DMS53 (cell line): ENCODE measurements at regions not wholly inside any gene's neighbourhood (a gene's known extent, or its start where the extent isn't known, plus 50 kb on each side); places are given as distances from the start of the nearest gene placed in this dataset.
A peak's percentile ranks its signal among the peaks of the same experiment; 100 is the strongest.

ENCODE experiments used
- DNase-seq: peaks from one replicate; lab custom pipeline; 2025; lab: John Stamatoyannopoulos, UW

GRCh38 chr3:111244760-111245159 lies 173.1 kb downstream of the NECTIN3 start:
- DNase-seq: no peak

GRCh38 chr3:111246967-111247760 lies 175.5 kb downstream of the NECTIN3 start:
- DNase-seq: peak; percentile 17

- no peak for DNase-seq
These were observed 176.8 kb downstream of the NECTIN3 start for GRCh38 chr3:111248406-111248805.

GRCh38 chr3:111249421-111249820 lies 177.8 kb downstream of the NECTIN3 start:
- no peak for DNase-seq

- DNase-seq: peak; percentile 39
These were observed 181.2 kb downstream of the NECTIN3 start for GRCh38 chr3:111252779-111253178.

GRCh38 chr3:111253733-111254132 lies 182.1 kb downstream of the NECTIN3 start:
- no peak for DNase-seq

- no peak for DNase-seq
These were observed 189.3 kb downstream of the NECTIN3 start for GRCh38 chr3:111260878-111261277.

GRCh38 chr3:111269777-111270176 lies 198.2 kb downstream of the NECTIN3 start:
- no peak for DNase-seq

GRCh38 chr3:111277226-111277625 lies 205.6 kb downstream of the NECTIN3 start:
- no peak for DNase-seq

GRCh38 chr3:111278959-111279358 lies 207.3 kb downstream of the NECTIN3 start:
- DNase-seq: peak; percentile 7

- DNase-seq: no peak
These were observed 210.4 kb downstream of the NECTIN3 start for GRCh38 chr3:111282024-111282423.

- no peak for DNase-seq
These were observed 211.5 kb downstream of the NECTIN3 start for GRCh38 chr3:111283165-111283564.

- DNase-seq: no peak
These were observed 213.0 kb downstream of the NECTIN3 start for GRCh38 chr3:111284503-111285183.

- no peak for DNase-seq
These were observed 213.5 kb downstream of the NECTIN3 start for GRCh38 chr3:111285184-111285538.

- no peak for DNase-seq
These were observed 214.1 kb downstream of the NECTIN3 start for GRCh38 chr3:111285694-111286093.

- no peak for DNase-seq
These were observed 215.1 kb downstream of the NECTIN3 start for GRCh38 chr3:111286746-111287145.

- no peak for DNase-seq
These were observed 220.5 kb downstream of the NECTIN3 start for GRCh38 chr3:111292117-111292516.

- DNase-seq: no peak
These were observed 227.6 kb downstream of the NECTIN3 start for GRCh38 chr3:111299192-111299615.

GRCh38 chr3:111301238-111301798 lies 229.7 kb downstream of the NECTIN3 start:
- DNase-seq: no peak

- DNase-seq: no peak
These were observed 230.4 kb downstream of the NECTIN3 start for GRCh38 chr3:111302063-111302462.

- no peak for DNase-seq
These were observed 232.1 kb downstream of the NECTIN3 start for GRCh38 chr3:111303760-111304159.

GRCh38 chr3:111307676-111308075 lies 234.3 kb upstream of the CD96 start:
- DNase-seq: no peak

GRCh38 chr3:111311126-111311525 lies 230.9 kb upstream of the CD96 start:
- DNase-seq: no peak
